RWPE1 (cell line): ENCODE measurements at regions not wholly inside any gene's neighbourhood (a gene's known extent, or its start where the extent isn't known, plus 50 kb on each side); places are given as distances from the start of the nearest gene placed in this dataset.

Experiments used
- CTCF ChIA-PET: fragments of 350-600 bp; sonication (Branson Sonifier 250); formaldehyde crosslinking; extraction: SDS; loops from one replicate; lab custom pipeline; 2021; lab: Yijun Ruan, JAX
- POLR2A ChIA-PET: fragments of 400-600 bp; formaldehyde crosslinking; extraction: SDS; loops from one replicate; lab custom pipeline; 2020; ENCODE audit warnings: antibody characterized with exemption; ENCODE audit not compliant: low non-redundant PET; lab: Yijun Ruan, JAX
- DNase-seq: peaks from one replicate; pipeline ENCODE4 v3.0.0; 2012; ENCODE audit warnings: low spot score
- H3K27ac ChIP-seq: fragments of 450-650 bp; 2 replicates; pipeline ENCODE4 v1.5.1; 2017
- TF ChIP-seq, protein P1 (sequence below): fragments of 450-650 bp; conservative IDR thresholded peaks from 2 replicates; pipeline ENCODE4 v1.5.1; 2017; ENCODE audit warnings: low read depth, mild to moderate bottlenecking

DNA sequence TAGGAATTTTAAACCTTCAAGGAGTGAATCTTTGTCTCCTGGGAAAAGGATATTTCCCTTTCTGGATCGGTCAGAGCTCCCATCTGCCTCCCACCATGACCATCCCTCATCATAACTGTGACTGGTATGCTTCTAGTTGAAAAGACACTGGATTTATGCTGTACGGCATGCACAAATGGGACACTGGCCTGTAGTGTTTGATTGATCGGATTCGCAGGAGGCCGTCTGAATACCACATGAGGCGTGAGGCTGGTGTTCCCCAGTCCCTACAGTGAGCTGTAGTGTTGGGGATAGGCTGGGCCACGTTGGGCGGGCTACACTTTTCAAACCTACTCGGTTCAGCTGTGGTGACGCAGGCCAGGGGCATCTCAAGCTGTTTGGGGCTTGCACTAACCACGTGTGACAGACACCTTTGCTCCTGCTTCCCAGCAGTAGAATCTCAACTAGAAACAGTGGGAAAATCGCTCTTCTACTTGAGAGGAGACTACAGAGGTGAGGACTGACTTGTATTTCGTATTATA, 101.8 kb downstream of the MID1IP1 start:
- ChIA-PET POLR2A (no interaction called here), CTCF (no interaction called here)
- TF ChIP-seq, protein P1, sequence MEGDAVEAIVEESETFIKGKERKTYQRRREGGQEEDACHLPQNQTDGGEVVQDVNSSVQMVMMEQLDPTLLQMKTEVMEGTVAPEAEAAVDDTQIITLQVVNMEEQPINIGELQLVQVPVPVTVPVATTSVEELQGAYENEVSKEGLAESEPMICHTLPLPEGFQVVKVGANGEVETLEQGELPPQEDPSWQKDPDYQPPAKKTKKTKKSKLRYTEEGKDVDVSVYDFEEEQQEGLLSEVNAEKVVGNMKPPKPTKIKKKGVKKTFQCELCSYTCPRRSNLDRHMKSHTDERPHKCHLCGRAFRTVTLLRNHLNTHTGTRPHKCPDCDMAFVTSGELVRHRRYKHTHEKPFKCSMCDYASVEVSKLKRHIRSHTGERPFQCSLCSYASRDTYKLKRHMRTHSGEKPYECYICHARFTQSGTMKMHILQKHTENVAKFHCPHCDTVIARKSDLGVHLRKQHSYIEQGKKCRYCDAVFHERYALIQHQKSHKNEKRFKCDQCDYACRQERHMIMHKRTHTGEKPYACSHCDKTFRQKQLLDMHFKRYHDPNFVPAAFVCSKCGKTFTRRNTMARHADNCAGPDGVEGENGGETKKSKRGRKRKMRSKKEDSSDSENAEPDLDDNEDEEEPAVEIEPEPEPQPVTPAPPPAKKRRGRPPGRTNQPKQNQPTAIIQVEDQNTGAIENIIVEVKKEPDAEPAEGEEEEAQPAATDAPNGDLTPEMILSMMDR = no peak
- H3K27ac ChIP-seq = no peak overlapping the region
- DNase-seq = no peak

DNA sequence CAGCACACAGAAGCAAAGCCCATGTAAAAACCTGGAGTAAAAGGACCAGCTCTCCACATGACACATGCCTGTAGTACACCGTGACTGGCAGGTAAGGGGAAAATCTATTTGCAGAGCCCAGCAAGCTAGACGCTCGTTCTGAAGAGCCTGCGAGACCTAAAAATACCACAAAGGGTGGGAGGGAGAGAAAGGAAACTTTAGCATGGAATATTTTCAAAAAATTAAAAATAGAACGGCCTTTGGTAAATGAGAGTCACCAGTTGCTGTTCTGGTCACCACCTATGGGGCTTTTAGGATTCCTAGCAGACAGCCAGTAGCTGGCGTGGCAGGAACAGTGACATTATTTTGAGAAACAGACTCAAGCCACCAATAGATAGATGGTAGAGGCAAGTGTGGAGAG, 115.5 kb downstream of the MID1IP1 start:
- no peak for DNase-seq
- H3K27ac ChIP-seq = no peak overlapping the region
- POLR2A ChIA-PET = no interaction called here
- TF ChIP-seq, protein P1 = no peak
- CTCF ChIA-PET = no interaction called here

DNA sequence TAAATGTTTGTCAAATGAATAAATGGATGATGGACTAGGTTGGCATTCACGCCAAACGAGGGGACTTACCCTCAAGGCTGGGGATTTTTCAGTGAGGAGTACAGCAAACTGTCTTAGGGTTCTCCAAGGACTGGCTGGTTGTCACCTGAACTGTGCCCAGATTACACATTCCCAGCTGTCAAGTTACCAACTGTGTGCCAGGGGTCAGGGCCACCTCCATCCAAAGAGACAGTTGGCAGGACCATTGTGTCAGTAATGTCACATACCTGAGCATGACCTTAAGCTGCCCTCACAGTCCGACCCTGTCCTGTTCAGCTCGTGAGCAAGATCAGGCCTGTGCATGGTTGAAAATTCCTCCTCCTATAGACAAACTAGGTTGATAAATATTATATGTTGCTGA, 116.7 kb downstream of the MID1IP1 start:
- CTCF ChIA-PET = no interaction called here
- TF ChIP-seq, protein P1 = no peak
- POLR2A ChIA-PET = no interaction called here
- DNase-seq = no peak
- H3K27ac ChIP-seq = no peak overlapping the region

DNA sequence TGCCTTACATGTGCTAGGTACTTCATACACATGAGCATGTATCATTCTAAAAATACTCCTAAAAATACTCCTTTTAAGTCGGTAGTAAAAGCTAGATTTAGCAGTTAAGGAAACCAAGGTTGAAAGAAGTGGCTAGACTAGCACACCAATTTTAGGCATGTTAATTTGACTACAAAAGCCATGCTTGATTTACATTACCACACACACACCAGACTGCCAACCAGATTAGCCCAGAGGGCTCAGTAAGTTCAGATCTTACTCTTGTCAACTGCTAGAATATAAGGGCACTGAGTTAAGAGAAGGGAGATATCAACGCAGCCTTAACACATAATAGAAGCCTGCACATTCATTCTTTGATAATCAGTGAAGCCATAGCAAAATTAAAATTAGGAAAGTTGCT, 117.9 kb downstream of the MID1IP1 start:
- POLR2A ChIA-PET = no interaction called here
- no peak overlapping the region for H3K27ac ChIP-seq
- CTCF ChIA-PET = no interaction called here
- TF ChIP-seq, protein P1 = no peak
- no peak for DNase-seq

DNA sequence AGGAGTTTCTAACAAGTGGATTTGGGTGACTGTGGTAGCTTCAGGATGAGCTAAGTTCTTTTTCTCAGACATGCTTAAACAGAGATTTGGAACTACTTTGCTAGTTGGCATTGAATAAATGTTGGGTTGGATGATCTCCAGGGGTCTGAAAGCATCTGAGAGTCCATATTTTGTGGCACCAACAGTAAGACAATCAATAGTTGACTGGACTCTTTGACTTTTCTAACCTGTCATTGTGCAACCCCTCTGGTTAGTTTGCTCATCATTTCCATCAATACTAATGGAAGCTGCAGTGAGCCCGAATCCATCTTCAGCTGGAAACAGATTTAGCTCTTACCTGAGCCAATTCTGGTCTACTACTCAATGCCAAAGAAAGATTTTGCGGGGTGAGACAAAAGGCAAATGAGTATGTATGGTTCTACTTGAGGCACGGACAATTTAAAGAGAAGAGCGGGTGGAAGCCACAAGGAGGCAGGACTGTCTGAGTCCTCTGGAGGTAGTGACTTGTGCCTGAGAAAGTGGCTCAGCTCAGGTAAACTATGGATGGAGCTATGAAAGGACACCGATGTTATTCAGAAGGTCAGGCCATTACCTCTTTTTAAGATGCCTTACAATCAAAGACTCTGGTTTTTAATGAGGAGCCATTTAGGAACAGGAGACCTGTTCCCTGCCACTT, 118.7 kb downstream of the MID1IP1 start:
- no peak for DNase-seq
- H3K27ac ChIP-seq = no peak overlapping the region
- TF ChIP-seq, protein P1 = no peak
- POLR2A ChIA-PET = no interaction called here
- CTCF ChIA-PET = interaction anchor here (0.7 kb wide), 2 partner anchors 51 to 1410 kb away, joined by 3 read pairs; no protein-coding TSS in a partner anchor

DNA sequence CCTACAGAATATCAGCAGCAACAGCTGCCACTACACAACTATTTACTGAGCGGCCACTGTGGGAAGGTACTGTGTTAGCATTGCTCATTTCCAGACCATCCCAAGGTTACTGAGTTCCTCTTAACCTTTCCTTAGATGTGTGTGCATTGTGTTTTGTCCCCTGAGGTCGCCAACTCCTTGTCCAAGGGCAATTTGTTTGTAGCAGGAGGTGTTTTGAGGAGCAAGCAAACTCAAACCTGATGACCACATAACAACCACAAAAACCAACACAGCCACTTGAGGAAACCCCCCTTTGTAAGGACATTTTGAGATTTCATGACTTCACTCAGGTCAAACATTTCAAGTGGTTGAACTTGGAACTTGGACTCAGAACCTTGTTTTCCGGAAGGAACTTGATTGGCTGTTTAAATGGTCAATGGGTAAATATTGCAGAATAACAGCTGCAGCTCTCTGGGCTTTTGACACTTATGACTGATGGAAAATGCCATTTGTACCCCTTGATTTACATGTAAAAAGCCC, 122.3 kb downstream of the MID1IP1 start:
- ChIA-PET POLR2A (no interaction called here), CTCF (no interaction called here)
- H3K27ac ChIP-seq = no peak overlapping the region
- no peak for DNase-seq
- TF ChIP-seq, protein P1 = no peak
